ENCODE measurements at regions not wholly inside any gene's neighbourhood (a gene's known extent, or its start where the extent isn't known, plus 50 kb on each side); places are given as distances from the start of the nearest gene placed in this dataset.
"Not testable (repeated sequence)": the region's sequence is repeated elsewhere in the genome, so short reads cannot be mapped to it uniquely, and the experiment has no call there.

- ATAC-seq = peak; percentile 43 to 75 (median 54)
- peaks cover 0 to 7% (median 0%) of the 10 kb centered on the region in 12 donors for H3K9me3 ChIP-seq
- intact Hi-C loops (cut with DNase I) = no loop called here
- peak overlapping the region in 3 of 12 donors; percentile 29 to 77 (median 31) for H3K27ac ChIP-seq
- no peaks in the 10 kb centered on the region for H3K36me3 ChIP-seq
- no peak for DNase-seq
- 33 to 45% (median 35%) methylated on average over 12 of the region's 12 CpGs for WGBS, 4 donors
- TF ChIP-seq CTCF (IDR thresholded peaks at IDR 0.05) (no peak), POLR2A (IDR thresholded peaks at IDR 0.05) (no peak)
- H3K4me3 ChIP-seq = no peak overlapping the region
- H3K27me3 ChIP-seq = peaks cover 0 to 7% (median 0%) of the 10 kb centered on the region in 9 donors
- H3K4me1 ChIP-seq = peaks cover 0 to 42% (median 0%) of the 10 kb centered on the region in 12 donors
Observed at GRCh38 chr4:26238778-26239679, 81.8 kb upstream of the RBPJ start.

- H3K9me3 ChIP-seq = peaks cover 0 to 7% (median 0%) of the 10 kb centered on the region in 12 donors
- WGBS, 4 donors = 86 to 88% (median 86%) methylated on average over 5 of the region's 5 CpGs
- H3K27me3 ChIP-seq = peaks cover 0 to 7% (median 0%) of the 10 kb centered on the region in 9 donors
- TF ChIP-seq POLR2A (IDR thresholded peaks at IDR 0.05) (no peak), CTCF (IDR thresholded peaks at IDR 0.05) (no peak)
- no peaks in the 10 kb centered on the region for H3K36me3 ChIP-seq
- peaks cover 0 to 42% (median 0%) of the 10 kb centered on the region in 12 donors for H3K4me1 ChIP-seq
- no peak for DNase-seq
- peak overlapping the region in 4 of 12 donors; percentile 2 to 77 (median 24) for H3K27ac ChIP-seq
- intact Hi-C loops (cut with DNase I) = no loop called here
- no peak overlapping the region for H3K4me3 ChIP-seq
- ATAC-seq = no peak
Observed at GRCh38 chr4:26239801-26240200, 81.0 kb upstream of the RBPJ start.

GRCh38 chr4:26241179-26241578 is 79.6 kb upstream of the RBPJ start:
- peaks cover 0 to 11% (median 0%) of the 10 kb centered on the region in 12 donors for H3K9me3 ChIP-seq
- ATAC-seq (no peak), DNase-seq (no peak)
- H3K4me3 ChIP-seq = no peak overlapping the region
- no peaks in the 10 kb centered on the region for H3K36me3 ChIP-seq
- TF ChIP-seq POLR2A (IDR thresholded peaks at IDR 0.05) (no peak), CTCF (IDR thresholded peaks at IDR 0.05) (no peak)
- H3K4me1 ChIP-seq = peaks cover 0 to 29% (median 0%) of the 10 kb centered on the region in 12 donors
- no peak overlapping the region for H3K27ac ChIP-seq
- intact Hi-C loops (cut with DNase I) = no loop called here
- 72 to 87% (median 84%) methylated on average over 4 of the region's 4 CpGs for WGBS, 4 donors
- H3K27me3 ChIP-seq = peaks cover 0 to 7% (median 0%) of the 10 kb centered on the region in 9 donors

- peaks cover 0 to 28% (median 0%) of the 10 kb centered on the region in 12 donors for H3K4me1 ChIP-seq
- no peak for TF ChIP-seq POLR2A (IDR thresholded peaks at IDR 0.05)
- no peak for TF ChIP-seq CTCF (IDR thresholded peaks at IDR 0.05)
- H3K9me3 ChIP-seq = peaks cover 0 to 8% (median 0%) of the 10 kb centered on the region in 12 donors
- no peak overlapping the region for H3K27ac ChIP-seq
- H3K36me3 ChIP-seq = no peaks in the 10 kb centered on the region
- DNase-seq (no peak), ATAC-seq (no peak)
- no peak overlapping the region for H3K4me3 ChIP-seq
- intact Hi-C loops (cut with DNase I) = no loop called here
- H3K27me3 ChIP-seq = no peaks in the 10 kb centered on the region
Observed at GRCh38 chr4:26242451-26242850, 78.4 kb upstream of the RBPJ start.

- intact Hi-C loops (cut with DNase I); H3K27me3 ChIP-seq; H3K27ac ChIP-seq; H3K4me3 ChIP-seq; H3K9me3 ChIP-seq; DNase-seq; H3K36me3 ChIP-seq: not testable (repeated sequence)
- 0 to 29% (median 4%) methylated on average over 1 of the region's 1 CpG; no CpG with 5 or more reads in 1 of the 4 donors for whole genome bisulfite sequencing, 4 donors
- H3K4me1 ChIP-seq = peaks cover 0 to 12% (median 0%) of the 10 kb centered on the region in 12 donors
- ATAC-seq = peak in 1 of 4 donors; percentile 61
Observed at GRCh38 chr4:26244138-26244537, 76.7 kb upstream of the RBPJ start.

Measured in heart left ventricle (tissue), 16 donors.